ENCODE measurements at regions not wholly inside any gene's neighbourhood (a gene's known extent, or its start where the extent isn't known, plus 50 kb on each side); places are given as distances from the start of the nearest gene placed in this dataset.

- TF ChIP-seq ZFX (IDR thresholded peaks at IDR 0.05) (no peak), CTCF (conservative IDR thresholded peaks at IDR 0.05) (no peak)
Observed at GRCh38 chr4:96742332-96743014, 902.6 kb downstream of the PDHA2 start.
